Breast epithelium (tissue), 4 donors: ENCODE measurements at regions not wholly inside any gene's neighbourhood (a gene's known extent, or its start where the extent isn't known, plus 50 kb on each side); places are given as distances from the start of the nearest gene placed in this dataset.

Experiments used
- DNase-seq, 2 donors: peaks; one replicate each; pipeline ENCODE4 v3.0.0-alpha.2; 2019; ENCODE audit warnings: low spot score in 2 of 2
- H3K27ac ChIP-seq, 2 donors: fragments of 200-600 bp; sonication (generic) in 1 of 2; one replicate each; pipeline ENCODE4 v1.5.1; 2016 to 2019; ENCODE audit warnings: mild to moderate bottlenecking in 1 of 2
- H3K27me3 ChIP-seq, 2 donors: fragments of 200-600 bp; sonication (generic) in 1 of 2; one replicate each; pipeline versions ENCODE4 v1.5.1 to v1.6.0; 2017 to 2019; ENCODE audit warnings: control low read depth in 1 of 2, mild to moderate bottlenecking in 1 of 2
- H3K36me3 ChIP-seq: fragments of 200-600 bp; one replicate; pipeline ENCODE4 v1.5.1; 2019
- H3K4me1 ChIP-seq, 2 donors: fragments of 200-600 bp; sonication (generic); one replicate each; pipeline ENCODE4 v1.5.1; 2016 to 2019; ENCODE audit warnings: control low read depth in 1 of 2
- H3K4me3 ChIP-seq, 3 donors: fragments of 200-600 bp; sonication (generic); 1 replicate in 2 of 3; 2 replicates in 1 of 3; pipeline ENCODE4 v1.5.1; 2016 to 2019; ENCODE audit warnings: mild to moderate bottlenecking in 3 of 3, moderate library complexity in 2 of 3
- H3K9me3 ChIP-seq, 2 donors: fragments of 200-600 bp; sonication (generic) in 1 of 2; one replicate each; pipeline ENCODE4 v1.5.1; 2016 to 2019; ENCODE audit warnings: control low read depth in 1 of 2
- POLR2A ChIP-seq: fragments of 450-650 bp; IDR thresholded peaks from one replicate; pipeline ENCODE4 v1.6.1; 2016; ENCODE audit warnings: antibody characterized with exemption, mild to moderate bottlenecking, moderate library complexity
- POLR2AphosphoS5 ChIP-seq, 3 donors: sonication (generic); formaldehyde crosslinking; IDR thresholded peaks; one replicate each; pipeline ENCODE4 v1.6.1; 2017; ENCODE audit warnings: antibody characterized with exemption in 3 of 3
- intact Hi-C: fragments of 100-400 bp; cut with DNase I; formaldehyde crosslinking; loops from one replicate; pipeline ENCODE4 v1.15.1; 2023; ENCODE audit warnings: low total_unique reads
- TF ChIP-seq, protein P1 (sequence below), 3 donors: fragments of 450-650 bp; IDR thresholded peaks; one replicate each; pipeline ENCODE4 v1.5.1; 2016 to 2017; ENCODE audit warnings: antibody characterized with exemption in 3 of 3, mild to moderate bottlenecking in 3 of 3, moderate library complexity in 3 of 3

GRCh38 chr19:30692181-30692811 lies 320.1 kb downstream of the ZNF536 start:
- no peaks in the 10 kb centered on the region for H3K36me3 ChIP-seq
- TF ChIP-seq, protein P1, sequence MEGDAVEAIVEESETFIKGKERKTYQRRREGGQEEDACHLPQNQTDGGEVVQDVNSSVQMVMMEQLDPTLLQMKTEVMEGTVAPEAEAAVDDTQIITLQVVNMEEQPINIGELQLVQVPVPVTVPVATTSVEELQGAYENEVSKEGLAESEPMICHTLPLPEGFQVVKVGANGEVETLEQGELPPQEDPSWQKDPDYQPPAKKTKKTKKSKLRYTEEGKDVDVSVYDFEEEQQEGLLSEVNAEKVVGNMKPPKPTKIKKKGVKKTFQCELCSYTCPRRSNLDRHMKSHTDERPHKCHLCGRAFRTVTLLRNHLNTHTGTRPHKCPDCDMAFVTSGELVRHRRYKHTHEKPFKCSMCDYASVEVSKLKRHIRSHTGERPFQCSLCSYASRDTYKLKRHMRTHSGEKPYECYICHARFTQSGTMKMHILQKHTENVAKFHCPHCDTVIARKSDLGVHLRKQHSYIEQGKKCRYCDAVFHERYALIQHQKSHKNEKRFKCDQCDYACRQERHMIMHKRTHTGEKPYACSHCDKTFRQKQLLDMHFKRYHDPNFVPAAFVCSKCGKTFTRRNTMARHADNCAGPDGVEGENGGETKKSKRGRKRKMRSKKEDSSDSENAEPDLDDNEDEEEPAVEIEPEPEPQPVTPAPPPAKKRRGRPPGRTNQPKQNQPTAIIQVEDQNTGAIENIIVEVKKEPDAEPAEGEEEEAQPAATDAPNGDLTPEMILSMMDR (IDR thresholded peaks at IDR 0.05): no peak
- TF ChIP-seq POLR2A (no peak), POLR2AphosphoS5 (IDR thresholded peaks at IDR 0.05) (no peak)
- no peaks in the 10 kb centered on the region for H3K27me3 ChIP-seq
- H3K27ac ChIP-seq: peak overlapping the region; percentile 44 to 85
- H3K9me3 ChIP-seq: no peaks in the 10 kb centered on the region
- peak overlapping the region; percentile 21 to 61 (median 38) for H3K4me3 ChIP-seq
- peaks cover 0 to 5% of the 10 kb centered on the region in 2 donors for H3K4me1 ChIP-seq
- intact Hi-C loops: no loop called here
- no peak for DNase-seq

DNA sequence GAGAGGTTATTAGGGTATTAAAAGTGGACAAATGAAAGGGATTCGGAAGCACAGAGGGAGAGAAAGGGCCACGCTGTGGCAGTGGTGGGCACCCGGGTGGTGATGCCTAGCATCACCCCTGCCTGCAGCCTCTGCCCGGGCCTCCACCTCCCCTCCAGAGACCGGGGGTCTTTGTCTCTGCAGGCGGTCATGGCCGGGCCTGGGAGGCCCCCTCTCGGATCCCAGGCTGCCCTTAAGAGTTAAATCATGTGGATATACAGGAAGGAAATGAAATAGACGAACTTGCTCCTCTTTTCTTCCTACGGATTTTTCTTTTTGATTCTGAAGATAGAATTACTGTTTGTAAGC lies 319.6 kb downstream of the ZNF536 start:
- Histone ChIP-seq H3K4me3 (peak overlapping the region in 2 of 3 donors; percentile 38 to 61), H3K4me1 (peaks cover 0 to 5% of the 10 kb centered on the region in 2 donors), H3K9me3 (no peaks in the 10 kb centered on the region), H3K27me3 (peaks cover 0 to 4% of the 10 kb centered on the region in 2 donors), H3K27ac (peak overlapping the region; percentile 30 to 85), H3K36me3 (no peaks in the 10 kb centered on the region)
- no peak for DNase-seq
- intact Hi-C loops: no loop called here
- no peak for TF ChIP-seq POLR2AphosphoS5 (IDR thresholded peaks at IDR 0.05)

DNA sequence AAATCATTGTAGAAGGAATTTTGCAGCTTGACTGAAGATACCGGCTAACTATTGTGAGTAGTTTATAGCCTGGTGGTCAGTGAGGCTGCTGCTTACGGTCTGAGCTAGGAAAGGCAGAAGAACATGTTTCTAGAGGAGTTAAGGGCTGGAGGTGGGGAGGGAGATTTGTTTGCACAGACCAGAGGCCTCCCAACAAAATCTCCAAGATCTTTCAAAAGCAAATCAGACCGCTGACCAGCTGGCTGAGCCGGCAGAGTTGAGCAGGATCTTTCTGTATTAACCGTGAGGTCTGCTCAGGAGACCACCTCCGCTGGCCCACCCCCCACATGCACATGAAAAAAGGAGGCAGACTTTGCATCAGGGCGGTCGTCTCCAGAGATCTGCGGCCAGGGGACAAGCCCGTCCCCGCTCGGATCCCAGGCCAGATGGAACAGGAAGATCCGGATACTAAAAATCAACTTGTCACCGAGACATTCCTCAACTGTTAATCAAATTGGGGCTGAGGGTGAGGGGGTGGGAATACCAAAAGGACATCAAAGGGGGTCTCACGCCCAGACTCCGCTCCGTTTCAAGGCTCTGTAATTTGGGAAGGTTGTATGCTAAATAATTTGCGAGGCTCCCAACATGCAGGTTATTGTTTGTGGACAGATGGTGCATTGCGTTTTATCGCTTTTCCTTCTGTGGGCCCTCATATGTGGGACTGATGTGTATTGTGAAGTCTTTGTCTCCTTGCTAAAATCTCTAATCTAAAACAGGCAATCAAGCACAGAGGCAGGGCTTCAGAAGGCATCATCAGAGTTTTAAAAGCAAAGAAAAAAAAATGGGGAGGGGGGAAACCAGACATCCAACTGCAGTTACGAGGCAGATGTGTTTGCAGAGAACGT lies 319.0 kb downstream of the ZNF536 start:
- intact Hi-C loops: no loop called here
- H3K36me3 ChIP-seq: no peaks in the 10 kb centered on the region
- TF ChIP-seq, protein P1 (IDR thresholded peaks at IDR 0.05): no peak
- TF ChIP-seq POLR2A (no peak), POLR2AphosphoS5 (IDR thresholded peaks at IDR 0.05) (no peak)
- no peaks in the 10 kb centered on the region for H3K9me3 ChIP-seq
- H3K4me1 ChIP-seq: peaks cover 0 to 5% of the 10 kb centered on the region in 2 donors
- DNase-seq: no peak
- H3K27me3 ChIP-seq: peaks cover 0 to 7% of the 10 kb centered on the region in 2 donors
- peak overlapping the region; percentile 30 to 85 for H3K27ac ChIP-seq
- H3K4me3 ChIP-seq: peak overlapping the region in 2 of 3 donors; percentile 38 to 61

DNA sequence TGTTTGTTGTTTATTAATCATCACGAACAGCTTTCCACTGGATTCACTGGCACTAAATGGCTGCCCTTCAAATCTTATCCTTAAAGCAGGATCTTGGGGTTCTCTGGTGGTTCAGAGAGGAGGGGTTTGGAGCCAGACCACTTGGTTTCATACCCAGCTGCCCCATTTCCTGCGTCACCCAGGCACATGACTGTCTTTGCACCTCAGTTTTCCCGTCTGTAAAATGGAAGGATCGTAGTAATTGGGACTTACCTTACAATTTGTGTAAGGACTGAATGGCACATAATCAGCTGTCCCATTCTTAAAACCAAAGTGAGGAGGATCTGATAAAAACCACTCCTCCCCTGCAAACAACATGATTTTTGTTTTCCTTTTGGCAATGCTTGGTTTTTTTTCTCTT lies 318.3 kb downstream of the ZNF536 start:
- intact Hi-C loops: no loop called here
- no peak for TF ChIP-seq POLR2AphosphoS5 (IDR thresholded peaks at IDR 0.05)
- TF ChIP-seq POLR2A: no peak
- Histone ChIP-seq H3K4me3 (peak overlapping the region in 1 of 3 donors; percentile 61), H3K27me3 (peaks cover 0 to 7% of the 10 kb centered on the region in 2 donors), H3K27ac (peak overlapping the region in 1 of 2 donors; percentile 44), H3K36me3 (no peaks in the 10 kb centered on the region), H3K4me1 (peaks cover 0 to 5% of the 10 kb centered on the region in 2 donors), H3K9me3 (no peaks in the 10 kb centered on the region)
- DNase-seq: no peak

DNA sequence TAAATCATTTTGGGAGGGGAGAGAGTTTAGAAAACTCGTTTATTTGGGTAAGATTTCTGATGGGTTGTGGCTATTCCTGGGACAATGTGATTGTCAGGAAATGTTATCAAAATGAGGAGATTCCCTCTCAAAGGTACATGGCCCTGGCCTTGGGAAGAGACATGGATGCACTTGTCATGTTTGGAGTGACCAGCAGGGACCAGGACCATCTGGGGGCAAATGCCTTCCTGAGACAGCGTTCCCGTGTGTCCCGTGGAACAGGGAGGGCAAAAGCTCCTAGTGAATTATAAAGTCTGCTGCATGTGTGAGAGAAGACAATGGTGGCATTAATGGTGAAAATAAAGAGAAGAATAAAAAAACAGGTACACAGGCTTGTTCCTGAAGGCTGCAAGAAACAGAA lies 317.3 kb downstream of the ZNF536 start:
- Histone ChIP-seq H3K36me3 (no peaks in the 10 kb centered on the region), H3K4me3 (no peak overlapping the region), H3K9me3 (no peaks in the 10 kb centered on the region), H3K4me1 (peaks cover 0 to 5% of the 10 kb centered on the region in 2 donors), H3K27ac (no peak overlapping the region), H3K27me3 (peaks cover 0 to 7% of the 10 kb centered on the region in 2 donors)
- TF ChIP-seq POLR2A (no peak), POLR2AphosphoS5 (IDR thresholded peaks at IDR 0.05) (no peak)
- TF ChIP-seq, protein P1 (IDR thresholded peaks at IDR 0.05): no peak
- no peak for DNase-seq
- intact Hi-C loops: no loop called here

DNA sequence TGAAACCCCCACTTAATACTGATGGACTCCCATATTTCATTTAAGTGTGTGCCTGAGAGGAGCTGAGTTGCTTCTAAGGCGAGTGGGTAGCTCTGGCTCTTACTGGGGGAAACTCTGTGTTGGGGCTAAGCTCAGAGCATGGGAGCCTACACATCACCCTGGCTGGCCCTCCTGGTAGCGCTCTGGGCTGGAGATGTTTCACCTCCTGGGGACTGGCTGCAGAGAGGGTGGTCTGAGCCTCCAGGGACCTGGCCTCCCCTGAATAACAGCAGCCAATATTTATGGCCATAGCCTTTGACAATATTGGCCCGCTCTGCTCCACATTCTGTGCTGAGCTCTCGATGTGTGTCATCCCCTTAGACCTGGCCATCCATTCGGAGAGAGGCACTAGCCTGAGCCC lies 316.5 kb downstream of the ZNF536 start:
- Histone ChIP-seq H3K36me3 (no peaks in the 10 kb centered on the region), H3K4me3 (no peak overlapping the region), H3K27ac (no peak overlapping the region), H3K27me3 (peaks cover 0 to 7% of the 10 kb centered on the region in 2 donors), H3K9me3 (no peaks in the 10 kb centered on the region), H3K4me1 (peaks cover 0 to 5% of the 10 kb centered on the region in 2 donors)
- intact Hi-C loops: no loop called here
- TF ChIP-seq POLR2A (no peak), POLR2AphosphoS5 (IDR thresholded peaks at IDR 0.05) (no peak)
- TF ChIP-seq, protein P1 (IDR thresholded peaks at IDR 0.05): no peak
- DNase-seq: no peak
